GM13976 (cell line): ENCODE measurements at regions not wholly inside any gene's neighbourhood (a gene's known extent, or its start where the extent isn't known, plus 50 kb on each side); places are given as distances from the start of the nearest gene placed in this dataset.

Experiments
- DNase-seq: peaks from one replicate; pipeline ENCODE4 v3.0.0; 2012; ENCODE audit warnings: low spot score
- in situ Hi-C: fragments of 300-500 bp; cut with MboI; formaldehyde crosslinking; loops from one replicate; pipeline ENCODE4 v1.12.0; 2022; ENCODE audit warnings: low sequenced_read_pairs, mixed read lengths, inconsistent platforms; ENCODE audit not compliant: unreplicated experiment
- TF ChIP-seq, protein P1 (sequence below): IDR thresholded peaks from 2 replicates; pipeline ENCODE4 v1.5.1; 2012; ENCODE audit warnings: borderline replicate concordance, mild to moderate bottlenecking; ENCODE audit not compliant: insufficient read depth; ENCODE audit errors: extremely low read depth, missing control alignments, control extremely low read depth

DNA sequence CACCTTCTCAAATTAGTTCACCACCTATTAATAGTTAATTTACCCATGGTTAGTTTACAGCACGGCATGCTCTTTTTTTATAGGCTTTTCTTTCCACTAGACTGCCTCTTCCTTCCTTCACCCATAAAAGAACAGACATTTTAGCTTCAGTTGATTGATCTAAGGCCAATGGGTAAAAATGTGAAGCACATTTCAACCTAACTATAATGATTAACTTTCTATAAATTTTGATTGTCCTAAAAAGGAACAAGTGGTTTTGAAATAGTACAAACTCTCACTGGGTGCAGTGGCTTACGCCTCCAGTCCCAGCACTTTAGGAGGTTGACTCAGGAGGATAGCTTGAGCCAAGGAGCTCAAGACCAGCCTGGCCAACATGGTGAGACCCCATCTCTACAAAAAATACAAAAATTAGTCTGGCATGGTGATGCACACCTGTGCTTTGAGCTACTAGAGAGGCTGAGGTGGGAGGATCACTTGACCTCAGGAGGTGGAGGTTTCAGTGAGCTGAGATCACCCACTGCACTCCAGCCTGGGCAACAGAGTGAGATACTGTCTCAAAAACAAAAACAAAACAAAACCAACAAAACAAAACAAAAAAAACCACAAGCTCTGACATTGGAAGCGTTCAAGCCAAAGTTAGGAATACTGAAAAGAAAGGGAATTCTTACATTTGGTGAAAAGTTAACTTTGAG, 89.9 kb upstream of the FAT1 start:
- TF ChIP-seq, protein P1, sequence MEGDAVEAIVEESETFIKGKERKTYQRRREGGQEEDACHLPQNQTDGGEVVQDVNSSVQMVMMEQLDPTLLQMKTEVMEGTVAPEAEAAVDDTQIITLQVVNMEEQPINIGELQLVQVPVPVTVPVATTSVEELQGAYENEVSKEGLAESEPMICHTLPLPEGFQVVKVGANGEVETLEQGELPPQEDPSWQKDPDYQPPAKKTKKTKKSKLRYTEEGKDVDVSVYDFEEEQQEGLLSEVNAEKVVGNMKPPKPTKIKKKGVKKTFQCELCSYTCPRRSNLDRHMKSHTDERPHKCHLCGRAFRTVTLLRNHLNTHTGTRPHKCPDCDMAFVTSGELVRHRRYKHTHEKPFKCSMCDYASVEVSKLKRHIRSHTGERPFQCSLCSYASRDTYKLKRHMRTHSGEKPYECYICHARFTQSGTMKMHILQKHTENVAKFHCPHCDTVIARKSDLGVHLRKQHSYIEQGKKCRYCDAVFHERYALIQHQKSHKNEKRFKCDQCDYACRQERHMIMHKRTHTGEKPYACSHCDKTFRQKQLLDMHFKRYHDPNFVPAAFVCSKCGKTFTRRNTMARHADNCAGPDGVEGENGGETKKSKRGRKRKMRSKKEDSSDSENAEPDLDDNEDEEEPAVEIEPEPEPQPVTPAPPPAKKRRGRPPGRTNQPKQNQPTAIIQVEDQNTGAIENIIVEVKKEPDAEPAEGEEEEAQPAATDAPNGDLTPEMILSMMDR = no peak
- DNase-seq = no peak
- in situ Hi-C loops = no loop called here

DNA sequence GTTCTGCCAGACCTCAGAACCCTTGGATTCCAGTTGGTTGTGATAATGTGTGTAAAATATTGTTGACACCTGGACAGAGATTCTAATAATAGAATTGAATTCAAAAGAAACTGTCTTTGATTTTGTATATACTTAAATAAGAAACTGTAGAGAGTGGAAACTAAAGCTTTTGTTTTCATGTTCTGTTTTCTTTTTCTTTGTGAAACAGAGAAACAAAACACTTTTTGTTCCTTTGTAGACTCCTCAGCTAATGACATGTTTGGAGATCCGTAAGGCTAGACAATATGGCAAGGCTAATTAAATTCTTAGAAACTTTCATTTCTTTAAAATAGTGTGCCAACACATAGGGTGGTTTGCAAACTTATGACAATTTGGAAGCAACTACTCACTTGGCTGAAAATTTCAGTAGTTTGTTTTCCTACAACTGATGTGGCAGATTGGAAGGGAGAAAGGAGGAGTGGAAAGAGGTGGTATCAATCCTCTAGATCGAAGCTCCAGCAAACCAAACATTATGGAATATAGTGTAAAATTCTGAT, 90.9 kb upstream of the FAT1 start:
- TF ChIP-seq, protein P1 = no peak
- in situ Hi-C loops = no loop called here
- DNase-seq = no peak

DNA sequence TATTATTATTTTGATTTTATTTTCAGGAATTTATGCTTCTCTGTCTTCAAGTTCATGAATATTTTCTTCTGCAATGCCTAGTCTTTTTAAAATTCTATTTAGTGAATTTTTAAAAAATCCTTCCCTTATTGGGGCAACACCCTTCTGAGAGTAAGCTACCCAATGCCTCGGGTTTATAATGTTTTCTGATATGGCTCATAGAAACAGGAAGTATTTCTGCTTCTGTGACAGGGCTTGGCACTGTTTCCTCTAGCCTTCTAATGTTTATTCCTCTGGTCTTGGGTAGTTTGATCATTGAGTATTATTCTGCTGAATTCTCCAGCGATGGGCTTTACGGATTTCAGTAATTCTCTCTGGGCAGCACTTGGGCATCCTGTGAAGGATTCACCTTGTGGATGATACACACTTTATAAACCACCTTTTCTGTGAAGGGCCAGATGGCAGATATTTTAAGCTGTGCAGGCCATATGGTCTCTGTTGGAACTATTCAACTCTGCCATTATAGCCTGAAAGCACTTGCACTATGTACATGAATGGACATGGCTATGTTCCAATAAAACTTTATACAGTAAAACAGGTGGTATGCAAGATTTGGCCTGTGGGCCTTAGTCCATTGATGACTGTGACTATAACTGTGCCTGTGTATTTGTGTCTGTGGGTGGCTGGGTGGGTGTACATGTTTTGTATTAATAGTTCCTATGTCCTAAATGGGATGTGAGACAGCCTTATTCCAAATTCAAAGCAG, 95.9 kb upstream of the FAT1 start:
- TF ChIP-seq, protein P1 = no peak
- no peak for DNase-seq
- in situ Hi-C loops = no loop called here

DNA sequence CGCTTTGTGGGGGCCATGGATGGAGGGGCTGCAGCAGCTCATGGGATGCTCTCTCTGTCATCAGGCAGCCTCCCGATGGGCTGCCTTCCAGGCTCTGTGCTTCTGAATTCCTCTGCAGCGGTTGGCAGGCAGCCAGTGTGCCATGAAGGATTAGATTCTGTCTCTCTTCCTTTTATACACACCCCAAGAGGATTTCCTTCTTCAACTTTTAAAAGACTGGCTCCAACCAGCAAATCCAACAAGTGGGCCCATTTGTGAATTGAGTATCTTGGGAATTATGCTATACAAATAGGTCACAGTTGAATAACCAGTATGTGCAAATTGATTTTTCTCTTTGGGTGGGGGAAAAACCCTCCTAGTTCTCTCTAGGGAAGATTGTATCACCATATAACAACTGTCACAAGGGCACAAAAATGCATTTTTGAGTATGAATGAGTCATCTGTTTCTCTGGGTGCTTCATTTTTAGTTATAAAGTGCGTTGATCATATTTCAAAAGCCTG, 96.8 kb upstream of the FAT1 start:
- TF ChIP-seq, protein P1 = no peak
- no peak for DNase-seq
- in situ Hi-C loops = no loop called here

DNA sequence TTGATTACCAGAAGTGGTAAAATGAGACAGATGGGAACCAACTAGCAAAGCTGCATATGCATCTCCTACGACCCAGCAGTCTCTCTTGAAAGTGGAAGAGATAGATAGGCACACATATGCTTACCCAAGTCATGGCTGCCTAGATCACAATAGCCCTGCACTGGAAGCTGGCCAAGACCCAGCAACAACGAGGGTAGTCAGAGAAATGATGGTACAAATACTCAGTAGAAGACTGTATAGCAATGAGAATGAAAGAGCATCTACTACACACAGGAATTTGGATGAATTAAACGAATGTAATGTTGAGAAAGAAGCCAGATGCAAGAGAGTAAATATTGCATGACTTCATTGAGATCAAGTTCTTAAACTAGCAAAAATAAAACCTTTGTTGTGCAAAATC, 100.3 kb upstream of the FAT1 start:
- no peak for DNase-seq
- in situ Hi-C loops = no loop called here
- TF ChIP-seq, protein P1 = no peak

DNA sequence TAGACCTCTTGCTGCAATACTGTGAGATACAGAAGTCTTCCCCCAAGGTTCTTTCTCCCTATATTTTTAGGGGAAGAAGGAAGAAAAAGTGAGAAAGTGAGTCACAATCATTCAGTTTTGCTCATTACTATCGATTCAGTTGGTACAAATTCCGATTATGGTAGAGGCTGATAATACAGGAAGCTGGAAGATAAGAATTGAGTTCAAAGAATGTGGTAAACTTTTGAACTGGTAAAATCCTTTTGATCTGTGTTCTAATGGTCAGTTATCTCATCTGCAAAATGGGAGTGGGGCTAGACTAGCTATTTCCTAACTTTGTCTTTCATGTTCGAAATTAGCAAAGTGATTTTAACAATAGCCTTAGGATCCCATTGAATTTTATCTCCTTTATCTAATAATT, 101.4 kb upstream of the FAT1 start:
- in situ Hi-C loops = no loop called here
- TF ChIP-seq, protein P1 = no peak
- DNase-seq = no peak
